HG03064 (cell line): ENCODE measurements at regions not wholly inside any gene's neighbourhood (a gene's known extent, or its start where the extent isn't known, plus 50 kb on each side); places are given as distances from the start of the nearest gene placed in this dataset.
A peak's percentile ranks its signal among the peaks of the same experiment; 100 is the strongest.
"Not testable (repeated sequence)": the region's sequence is repeated elsewhere in the genome, so short reads cannot be mapped to it uniquely, and the experiment has no call there.

Experiments
- ATAC-seq: cut with Tn5 transposase; IDR thresholded peaks from one replicate; pipeline ENCODE4 v1.9.1; 2021; ENCODE audit warnings: low read depth; ENCODE audit not compliant: unreplicated experiment

DNA sequence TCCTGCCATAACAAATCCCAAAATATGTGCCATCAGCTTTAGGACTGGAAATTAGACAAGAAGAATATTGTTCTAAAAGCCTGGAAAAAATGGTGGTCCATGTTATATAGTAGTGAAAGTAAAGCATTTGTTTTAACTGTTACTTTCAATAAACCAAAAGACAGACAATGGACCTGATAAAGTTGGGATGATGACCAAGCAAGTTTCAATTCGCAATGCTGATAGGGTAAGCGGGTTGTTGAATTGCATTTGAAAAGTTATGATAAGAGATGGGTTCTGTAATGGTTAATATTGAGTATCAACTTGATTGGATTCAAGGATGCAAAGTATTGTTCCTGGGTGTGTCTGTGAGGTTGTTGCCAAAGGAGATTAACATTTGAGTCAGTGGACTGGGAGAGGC is 131.9 kb upstream of the ZC3H12C start:
- no peak for ATAC-seq

DNA sequence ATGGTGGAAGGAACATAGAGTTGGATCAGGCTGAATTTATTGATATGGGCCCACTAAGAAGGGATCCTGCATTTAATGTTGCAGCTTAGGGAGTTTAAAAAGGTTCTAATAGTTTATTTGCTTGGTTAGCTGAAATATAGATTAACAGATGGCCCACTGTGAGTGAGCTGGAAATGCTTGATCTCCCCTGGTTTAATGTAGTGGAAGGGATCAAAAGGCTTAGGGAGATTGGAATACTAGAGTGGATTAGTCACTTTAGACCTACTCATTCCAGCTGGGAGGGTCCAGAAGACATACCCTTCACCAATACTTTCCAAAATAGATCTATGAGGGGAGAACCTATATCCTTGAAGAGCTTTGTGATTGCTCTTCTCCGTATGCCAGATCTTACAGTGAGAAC is 130.1 kb upstream of the ZC3H12C start:
- no peak for ATAC-seq

DNA sequence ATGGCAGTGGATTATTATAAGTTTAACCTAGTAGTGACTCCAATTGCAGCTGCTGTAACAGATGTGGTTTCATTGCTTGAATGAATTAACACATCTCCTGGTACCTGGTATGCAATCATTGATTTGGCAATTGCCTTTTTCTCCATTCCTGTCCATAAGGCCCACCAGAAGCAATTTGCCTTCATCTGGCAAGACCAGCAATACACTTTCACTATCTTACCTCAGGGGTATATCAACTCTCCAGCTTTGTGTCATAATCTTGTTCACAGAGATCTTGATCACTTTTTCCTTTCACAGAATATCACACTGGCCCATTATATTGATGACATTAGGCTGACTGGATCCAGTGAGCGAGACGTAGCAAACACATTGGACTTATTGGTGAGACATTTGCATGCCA is 128.7 kb upstream of the ZC3H12C start:
- no peak for ATAC-seq

DNA sequence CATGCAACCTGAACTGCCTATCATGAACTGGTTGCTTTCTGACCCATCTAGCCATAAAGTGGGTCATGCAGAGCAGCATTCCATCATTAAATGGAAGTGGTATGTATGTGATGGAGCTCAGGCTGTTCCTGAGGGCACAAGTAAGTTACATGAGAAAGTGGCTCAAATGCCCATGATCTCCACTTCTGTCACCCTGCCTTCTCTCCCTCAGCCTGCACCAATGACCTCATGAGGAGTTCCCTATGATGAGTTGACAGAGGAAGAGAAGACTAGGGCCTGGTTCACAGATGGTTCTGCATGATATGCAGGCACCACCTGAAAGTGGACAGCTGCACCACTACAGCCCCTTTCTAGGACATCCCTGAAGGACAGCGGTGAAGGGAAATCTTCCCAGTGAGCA is 127.7 kb upstream of the ZC3H12C start:
- not testable (repeated sequence) for ATAC-seq

GRCh38 chr11:109965926-109966325 is 127.3 kb upstream of the ZC3H12C start:
- ATAC-seq: not testable (repeated sequence)

- not testable (repeated sequence) for ATAC-seq
Measured at GRCh38 chr11:109967136-109967535, 126.1 kb upstream of the ZC3H12C start.

GRCh38 chr11:109968299-109968698 is 124.9 kb upstream of the ZC3H12C start:
- no peak for ATAC-seq

DNA sequence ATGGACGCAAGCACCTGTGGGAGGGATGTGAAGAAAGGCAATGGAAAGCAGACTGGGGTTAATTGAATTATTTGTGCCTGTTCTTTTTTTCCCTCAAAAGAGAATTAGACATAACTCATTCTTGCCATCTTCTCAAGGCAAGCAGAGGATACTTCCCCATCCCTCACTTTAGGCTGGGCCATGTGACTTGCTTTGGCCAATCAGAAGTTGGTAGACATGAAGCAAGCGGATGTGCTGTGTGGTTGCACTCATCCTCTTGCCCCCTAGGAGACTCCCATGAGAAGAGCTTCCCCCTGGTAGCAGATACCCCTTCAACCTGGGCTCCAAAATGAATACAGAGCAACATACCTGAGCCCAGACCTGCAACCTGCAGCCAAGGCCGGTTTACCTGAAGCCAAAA is 124.4 kb upstream of the ZC3H12C start:
- no peak for ATAC-seq

DNA sequence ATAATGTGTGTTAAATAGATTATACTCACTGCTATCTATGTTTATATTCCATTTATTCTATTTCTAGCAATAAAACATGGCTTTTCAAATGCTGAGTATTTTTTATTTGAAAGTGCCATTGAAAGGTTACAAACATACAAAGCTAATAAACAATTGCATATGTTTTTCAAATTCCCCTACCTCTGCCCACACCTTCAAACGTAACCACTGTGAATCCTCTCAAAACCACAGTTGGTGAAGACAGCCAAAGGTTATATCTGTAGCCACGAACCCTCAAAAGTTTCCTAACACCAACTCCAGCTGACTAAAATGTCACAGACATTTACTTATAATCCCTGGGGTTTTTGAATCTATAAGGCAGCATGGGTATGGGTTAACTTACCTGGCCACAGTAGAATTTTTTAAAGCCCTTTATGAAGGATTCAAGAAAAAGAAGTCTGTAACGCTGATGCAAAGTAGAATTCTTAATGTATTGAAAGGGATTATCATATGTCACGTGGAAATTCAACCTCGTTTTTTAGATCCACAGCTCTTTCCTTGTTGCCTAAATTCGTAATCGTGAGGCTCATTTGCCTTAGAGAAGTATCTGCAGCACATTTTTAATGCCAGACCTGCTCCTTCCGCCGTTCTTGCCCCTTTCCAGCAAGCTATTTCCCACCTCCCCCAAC is 122.5 kb upstream of the ZC3H12C start:
- ATAC-seq: peak; percentile 41

- no peak for ATAC-seq
Measured at GRCh38 chr11:109971184-109971523, 122.0 kb upstream of the ZC3H12C start.

- ATAC-seq: peak; percentile 69
Measured at GRCh38 chr11:109972181-109972715, 120.9 kb upstream of the ZC3H12C start.

DNA sequence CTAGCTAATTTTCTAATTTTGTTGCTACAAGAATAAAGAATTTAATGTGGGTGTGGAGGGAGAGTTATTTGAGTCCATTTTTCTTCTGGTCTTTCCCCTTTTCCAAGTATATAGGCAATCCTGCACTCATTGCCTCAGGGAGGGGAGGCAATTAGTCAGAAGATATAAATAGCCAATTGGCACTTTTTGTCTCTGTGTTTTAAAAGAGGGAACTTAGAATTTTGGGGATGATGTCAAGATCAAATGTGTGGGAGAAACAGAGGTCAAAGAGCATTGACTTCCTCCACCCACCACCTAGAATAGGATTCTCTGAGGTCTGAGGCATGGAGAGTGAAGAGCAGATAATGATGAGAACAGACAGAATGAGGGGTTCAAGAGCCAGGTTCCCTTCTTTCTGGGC is 120.3 kb upstream of the ZC3H12C start:
- no peak for ATAC-seq

- ATAC-seq: no peak
Measured at GRCh38 chr11:109973486-109973885, 119.7 kb upstream of the ZC3H12C start.

- no peak for ATAC-seq
Measured at GRCh38 chr11:109974523-109974922, 118.7 kb upstream of the ZC3H12C start.

DNA sequence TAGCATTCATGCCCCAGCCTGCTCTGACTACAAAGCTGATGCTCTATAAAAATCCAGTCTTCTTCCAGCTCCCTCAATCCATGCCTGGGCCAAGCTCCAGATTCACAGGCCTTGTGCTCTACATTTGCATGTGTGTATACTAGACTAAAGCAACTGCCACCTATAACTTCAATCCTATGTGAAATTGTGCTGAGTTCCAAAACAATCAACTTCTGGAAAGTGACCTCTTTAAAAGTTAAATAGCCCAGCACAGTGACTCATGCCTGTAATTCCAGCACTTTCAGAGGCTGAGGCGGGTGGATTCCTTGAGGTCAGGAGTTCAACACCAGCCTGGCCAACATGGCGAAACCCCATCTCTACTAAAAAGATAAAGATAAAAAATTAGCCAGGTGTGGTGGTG is 114.3 kb upstream of the ZC3H12C start:
- ATAC-seq: no peak

- no peak for ATAC-seq
Measured at GRCh38 chr11:109981031-109981636, 112.1 kb upstream of the ZC3H12C start.

DNA sequence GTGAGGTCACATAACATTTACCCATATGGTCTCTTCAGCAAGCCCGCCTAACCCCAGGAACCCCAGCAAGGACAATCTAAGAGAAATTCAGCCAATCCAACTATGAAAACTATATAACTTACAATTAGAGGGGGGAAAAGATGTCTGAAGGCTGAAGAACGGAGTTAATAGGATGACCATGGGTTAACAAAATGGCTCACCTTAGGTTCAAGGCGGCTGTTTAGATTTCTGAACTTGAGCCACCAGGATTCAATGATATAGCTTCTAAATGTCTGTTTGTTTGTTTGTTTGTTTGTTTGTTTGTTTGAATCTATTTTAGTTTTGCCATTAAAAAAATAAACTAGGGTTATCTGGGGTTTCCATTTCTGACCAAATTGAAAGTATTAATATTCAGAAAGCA is 109.8 kb upstream of the ZC3H12C start:
- ATAC-seq: no peak

GRCh38 chr11:109984634-109985289 is 108.4 kb upstream of the ZC3H12C start:
- ATAC-seq: peak; percentile 91

GRCh38 chr11:109986488-109986887 is 106.7 kb upstream of the ZC3H12C start:
- no peak for ATAC-seq

DNA sequence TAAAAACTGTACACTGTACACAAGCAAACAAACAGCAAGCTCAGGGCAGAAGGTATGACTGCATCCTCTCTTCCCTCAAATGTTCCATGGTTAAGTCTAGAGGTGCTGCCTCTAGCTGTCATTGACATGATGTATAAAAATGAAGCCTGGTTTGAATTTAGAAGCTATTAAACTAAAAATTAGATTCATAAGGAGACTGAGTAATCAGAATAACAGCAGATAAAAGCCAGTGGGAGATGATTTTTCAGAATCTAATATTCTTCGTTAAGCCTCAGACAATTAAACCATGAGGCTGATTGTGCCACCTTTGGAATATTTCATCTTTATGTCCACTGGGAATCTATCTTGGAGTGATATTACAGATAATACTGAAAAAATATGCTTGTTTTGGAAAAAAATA is 101.4 kb upstream of the ZC3H12C start:
- no peak for ATAC-seq

DNA sequence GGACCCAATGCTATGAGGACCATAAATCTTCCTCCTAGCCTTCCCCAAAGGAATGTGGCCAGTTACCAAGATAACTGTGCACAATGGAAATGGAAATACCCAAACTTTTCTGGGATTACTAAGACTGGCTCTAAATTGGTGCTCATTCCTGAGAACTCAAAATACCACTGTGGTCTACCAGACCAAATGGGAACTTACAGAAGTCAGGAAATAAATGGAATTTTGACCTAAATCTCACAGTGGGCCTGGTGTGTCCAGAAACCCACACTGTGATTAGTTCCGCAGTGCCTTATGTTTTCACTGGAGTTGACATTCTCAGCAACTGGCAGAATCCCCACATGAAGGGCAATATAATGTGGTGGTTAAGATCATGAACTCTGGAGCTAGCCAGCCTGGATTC is 99.4 kb upstream of the ZC3H12C start:
- no peak for ATAC-seq

- no peak for ATAC-seq
Measured at GRCh38 chr11:109994907-109995306, 98.3 kb upstream of the ZC3H12C start.
